GM23338 (cell line): ENCODE measurements at regions not wholly inside any gene's neighbourhood (a gene's known extent, or its start where the extent isn't known, plus 50 kb on each side); places are given as distances from the start of the nearest gene placed in this dataset.

ENCODE experiments used
- ATAC-seq: fragments of 200-7000 bp; cut with Tn5 transposase; 3 replicates; pipeline ENCODE4 v1.9.1; 2020
- DNase-seq: peaks from one replicate; pipeline ENCODE4 v3.0.0-alpha.2; 2015; ENCODE audit warnings: low spot score
- H2AFZ ChIP-seq: fragments of 200-600 bp; sonication (generic); 2 replicates; pipeline ENCODE4 v1.8.0; 2016; ENCODE audit warnings: antibody characterized with exemption, mild to moderate bottlenecking, moderate library complexity
- H3F3A ChIP-seq: fragments of 200-600 bp; sonication (generic); replicated peaks from 2 replicates; pipeline ENCODE4 v1.8.0; 2017; ENCODE audit warnings: antibody characterized with exemption, mixed run types, low read depth
- H3K27ac ChIP-seq: fragments of 200-600 bp; sonication (generic); 2 replicates; pipeline ENCODE4 v1.6.1; 2016; ENCODE audit warnings: low read depth
- H3K27me3 ChIP-seq: fragments of 200-600 bp; sonication (generic); 2 replicates; pipeline ENCODE4 v1.8.0; 2016; ENCODE audit warnings: mild to moderate bottlenecking, mixed run types, moderate library complexity; ENCODE audit not compliant: insufficient read depth
- H3K36me3 ChIP-seq: fragments of 200-600 bp; sonication (generic); 2 replicates; pipeline ENCODE4 v1.8.0; 2016; ENCODE audit warnings: mild to moderate bottlenecking; ENCODE audit not compliant: insufficient read depth
- H3K4me1 ChIP-seq: fragments of 200-600 bp; sonication (generic); 2 replicates; pipeline ENCODE4 v1.8.0; 2016; ENCODE audit warnings: mild to moderate bottlenecking, moderate library complexity; ENCODE audit not compliant: insufficient read depth
- H3K4me2 ChIP-seq: fragments of 200-600 bp; sonication (generic); 2 replicates; pipeline ENCODE4 v1.7.1; 2017; ENCODE audit warnings: mixed run types
- H3K4me3 ChIP-seq: fragments of 200-600 bp; sonication (generic); 2 replicates; pipeline ENCODE4 v1.6.1; 2016; ENCODE audit warnings: mixed run types
- H3K79me2 ChIP-seq: fragments of 200-600 bp; sonication (generic); replicated peaks from 2 replicates; pipeline ENCODE4 v1.8.0; 2017; ENCODE audit warnings: mild to moderate bottlenecking; ENCODE audit not compliant: insufficient read depth
- H3K9me2 ChIP-seq: fragments of 200-600 bp; sonication (generic); 2 replicates; pipeline ENCODE4 v1.8.0; 2017; ENCODE audit not compliant: insufficient read depth
- H4K20me1 ChIP-seq: fragments of 200-600 bp; sonication (generic); replicated peaks from 2 replicates; pipeline ENCODE4 v1.8.0; 2017; ENCODE audit warnings: mild to moderate bottlenecking; ENCODE audit not compliant: insufficient read depth
- H3K27ac Mint-ChIP-seq: 2 replicates; pipeline ENCODE4 v1.8.0; 2020; ENCODE audit warnings: inconsistent platforms, mild to moderate bottlenecking, moderate library complexity, mixed read lengths
- H3K27me3 Mint-ChIP-seq: 3 replicates; pipeline ENCODE4 v1.8.0; 2022; ENCODE audit warnings: low read depth, mild to moderate bottlenecking, moderate library complexity, mixed read lengths, inconsistent platforms; ENCODE audit not compliant: insufficient read depth, poor library complexity
- H3K36me3 Mint-ChIP-seq: 3 replicates; pipeline ENCODE4 v1.8.0; 2021; ENCODE audit warnings: low read depth, mild to moderate bottlenecking, inconsistent platforms, moderate library complexity, mixed read lengths
- H3K4me1 Mint-ChIP-seq: 3 replicates; pipeline ENCODE4 v1.8.0; 2020; ENCODE audit warnings: mild to moderate bottlenecking, inconsistent platforms, mixed read lengths
- H3K4me3 Mint-ChIP-seq: 3 replicates; pipeline ENCODE4 v1.8.0; 2021; ENCODE audit warnings: moderate library complexity, mild to moderate bottlenecking, inconsistent platforms, mixed read lengths
- H3K9me3 Mint-ChIP-seq: 3 replicates; pipeline ENCODE4 v1.8.0; 2020; ENCODE audit warnings: moderate library complexity, mild to moderate bottlenecking, inconsistent platforms, mixed read lengths
- EZH2phosphoT487 ChIP-seq: fragments of 200-600 bp; sonication (generic); IDR thresholded peaks from one replicate; pipeline ENCODE4 v1.8.1; 2018; ENCODE audit warnings: antibody characterized with exemption; ENCODE audit not compliant: unreplicated experiment
- TF ChIP-seq, protein P1 (sequence below): IDR thresholded peaks from one replicate; pipeline ENCODE4 v1.6.1; 2018; ENCODE audit warnings: antibody characterized with exemption; ENCODE audit not compliant: unreplicated experiment
- TF ChIP-seq, protein P2 (sequence below): fragments of 250-450 bp; sonication (Bioruptor Pico); IDR thresholded peaks from 2 replicates; pipeline ENCODE4 v1.5.0; 2020; ENCODE audit warnings: mild to moderate bottlenecking, moderate library complexity

DNA sequence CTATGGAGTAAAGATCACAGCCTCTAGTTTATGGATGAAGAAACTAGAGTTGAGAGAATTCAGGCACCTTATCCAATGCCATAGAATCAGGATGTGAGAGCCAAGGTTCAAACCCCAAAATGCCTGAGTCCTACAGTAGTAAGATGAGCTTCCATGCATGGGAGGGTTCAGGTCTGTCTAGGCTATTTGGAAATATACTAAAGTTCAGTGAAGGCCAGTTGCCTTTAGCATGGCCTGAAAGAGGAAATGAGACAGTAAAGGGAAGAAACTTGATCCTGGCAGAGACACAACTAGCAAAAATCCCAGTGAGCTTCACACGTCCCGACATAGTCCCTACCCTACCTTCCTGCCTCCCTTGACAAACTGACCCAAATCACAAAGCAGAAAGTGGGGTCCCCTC is 317.0 kb downstream of the RASEF start:
- H3F3A ChIP-seq: no peaks in the 10 kb centered on the region
- H3K79me2 ChIP-seq: no peaks in the 10 kb centered on the region
- Mint-ChIP-seq H3K4me3 (no peak overlapping the region), H3K9me3 (peaks cover 3% of the 10 kb centered on the region; the same call in 2 of the 3 replicates), H3K36me3 (no peaks in the 10 kb centered on the region), H3K27ac (no peak overlapping the region), H3K4me1 (peaks cover 39% of the 10 kb centered on the region), H3K27me3 (peaks cover 5% of the 10 kb centered on the region)
- H3K36me3 ChIP-seq: no peaks in the 10 kb centered on the region
- no peak for DNase-seq
- ATAC-seq: no peak
- peaks cover 41% of the 10 kb centered on the region for H3K4me1 ChIP-seq
- H3K27me3 ChIP-seq: no peaks in the 10 kb centered on the region
- no peak overlapping the region for H3K27ac ChIP-seq
- H4K20me1 ChIP-seq: no peaks in the 10 kb centered on the region
- no peak overlapping the region for H3K4me2 ChIP-seq
- TF ChIP-seq, protein P1, sequence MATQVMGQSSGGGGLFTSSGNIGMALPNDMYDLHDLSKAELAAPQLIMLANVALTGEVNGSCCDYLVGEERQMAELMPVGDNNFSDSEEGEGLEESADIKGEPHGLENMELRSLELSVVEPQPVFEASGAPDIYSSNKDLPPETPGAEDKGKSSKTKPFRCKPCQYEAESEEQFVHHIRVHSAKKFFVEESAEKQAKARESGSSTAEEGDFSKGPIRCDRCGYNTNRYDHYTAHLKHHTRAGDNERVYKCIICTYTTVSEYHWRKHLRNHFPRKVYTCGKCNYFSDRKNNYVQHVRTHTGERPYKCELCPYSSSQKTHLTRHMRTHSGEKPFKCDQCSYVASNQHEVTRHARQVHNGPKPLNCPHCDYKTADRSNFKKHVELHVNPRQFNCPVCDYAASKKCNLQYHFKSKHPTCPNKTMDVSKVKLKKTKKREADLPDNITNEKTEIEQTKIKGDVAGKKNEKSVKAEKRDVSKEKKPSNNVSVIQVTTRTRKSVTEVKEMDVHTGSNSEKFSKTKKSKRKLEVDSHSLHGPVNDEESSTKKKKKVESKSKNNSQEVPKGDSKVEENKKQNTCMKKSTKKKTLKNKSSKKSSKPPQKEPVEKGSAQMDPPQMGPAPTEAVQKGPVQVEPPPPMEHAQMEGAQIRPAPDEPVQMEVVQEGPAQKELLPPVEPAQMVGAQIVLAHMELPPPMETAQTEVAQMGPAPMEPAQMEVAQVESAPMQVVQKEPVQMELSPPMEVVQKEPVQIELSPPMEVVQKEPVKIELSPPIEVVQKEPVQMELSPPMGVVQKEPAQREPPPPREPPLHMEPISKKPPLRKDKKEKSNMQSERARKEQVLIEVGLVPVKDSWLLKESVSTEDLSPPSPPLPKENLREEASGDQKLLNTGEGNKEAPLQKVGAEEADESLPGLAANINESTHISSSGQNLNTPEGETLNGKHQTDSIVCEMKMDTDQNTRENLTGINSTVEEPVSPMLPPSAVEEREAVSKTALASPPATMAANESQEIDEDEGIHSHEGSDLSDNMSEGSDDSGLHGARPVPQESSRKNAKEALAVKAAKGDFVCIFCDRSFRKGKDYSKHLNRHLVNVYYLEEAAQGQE: no peak
- TF ChIP-seq EZH2phosphoT487: no peak
- TF ChIP-seq, protein P2, sequence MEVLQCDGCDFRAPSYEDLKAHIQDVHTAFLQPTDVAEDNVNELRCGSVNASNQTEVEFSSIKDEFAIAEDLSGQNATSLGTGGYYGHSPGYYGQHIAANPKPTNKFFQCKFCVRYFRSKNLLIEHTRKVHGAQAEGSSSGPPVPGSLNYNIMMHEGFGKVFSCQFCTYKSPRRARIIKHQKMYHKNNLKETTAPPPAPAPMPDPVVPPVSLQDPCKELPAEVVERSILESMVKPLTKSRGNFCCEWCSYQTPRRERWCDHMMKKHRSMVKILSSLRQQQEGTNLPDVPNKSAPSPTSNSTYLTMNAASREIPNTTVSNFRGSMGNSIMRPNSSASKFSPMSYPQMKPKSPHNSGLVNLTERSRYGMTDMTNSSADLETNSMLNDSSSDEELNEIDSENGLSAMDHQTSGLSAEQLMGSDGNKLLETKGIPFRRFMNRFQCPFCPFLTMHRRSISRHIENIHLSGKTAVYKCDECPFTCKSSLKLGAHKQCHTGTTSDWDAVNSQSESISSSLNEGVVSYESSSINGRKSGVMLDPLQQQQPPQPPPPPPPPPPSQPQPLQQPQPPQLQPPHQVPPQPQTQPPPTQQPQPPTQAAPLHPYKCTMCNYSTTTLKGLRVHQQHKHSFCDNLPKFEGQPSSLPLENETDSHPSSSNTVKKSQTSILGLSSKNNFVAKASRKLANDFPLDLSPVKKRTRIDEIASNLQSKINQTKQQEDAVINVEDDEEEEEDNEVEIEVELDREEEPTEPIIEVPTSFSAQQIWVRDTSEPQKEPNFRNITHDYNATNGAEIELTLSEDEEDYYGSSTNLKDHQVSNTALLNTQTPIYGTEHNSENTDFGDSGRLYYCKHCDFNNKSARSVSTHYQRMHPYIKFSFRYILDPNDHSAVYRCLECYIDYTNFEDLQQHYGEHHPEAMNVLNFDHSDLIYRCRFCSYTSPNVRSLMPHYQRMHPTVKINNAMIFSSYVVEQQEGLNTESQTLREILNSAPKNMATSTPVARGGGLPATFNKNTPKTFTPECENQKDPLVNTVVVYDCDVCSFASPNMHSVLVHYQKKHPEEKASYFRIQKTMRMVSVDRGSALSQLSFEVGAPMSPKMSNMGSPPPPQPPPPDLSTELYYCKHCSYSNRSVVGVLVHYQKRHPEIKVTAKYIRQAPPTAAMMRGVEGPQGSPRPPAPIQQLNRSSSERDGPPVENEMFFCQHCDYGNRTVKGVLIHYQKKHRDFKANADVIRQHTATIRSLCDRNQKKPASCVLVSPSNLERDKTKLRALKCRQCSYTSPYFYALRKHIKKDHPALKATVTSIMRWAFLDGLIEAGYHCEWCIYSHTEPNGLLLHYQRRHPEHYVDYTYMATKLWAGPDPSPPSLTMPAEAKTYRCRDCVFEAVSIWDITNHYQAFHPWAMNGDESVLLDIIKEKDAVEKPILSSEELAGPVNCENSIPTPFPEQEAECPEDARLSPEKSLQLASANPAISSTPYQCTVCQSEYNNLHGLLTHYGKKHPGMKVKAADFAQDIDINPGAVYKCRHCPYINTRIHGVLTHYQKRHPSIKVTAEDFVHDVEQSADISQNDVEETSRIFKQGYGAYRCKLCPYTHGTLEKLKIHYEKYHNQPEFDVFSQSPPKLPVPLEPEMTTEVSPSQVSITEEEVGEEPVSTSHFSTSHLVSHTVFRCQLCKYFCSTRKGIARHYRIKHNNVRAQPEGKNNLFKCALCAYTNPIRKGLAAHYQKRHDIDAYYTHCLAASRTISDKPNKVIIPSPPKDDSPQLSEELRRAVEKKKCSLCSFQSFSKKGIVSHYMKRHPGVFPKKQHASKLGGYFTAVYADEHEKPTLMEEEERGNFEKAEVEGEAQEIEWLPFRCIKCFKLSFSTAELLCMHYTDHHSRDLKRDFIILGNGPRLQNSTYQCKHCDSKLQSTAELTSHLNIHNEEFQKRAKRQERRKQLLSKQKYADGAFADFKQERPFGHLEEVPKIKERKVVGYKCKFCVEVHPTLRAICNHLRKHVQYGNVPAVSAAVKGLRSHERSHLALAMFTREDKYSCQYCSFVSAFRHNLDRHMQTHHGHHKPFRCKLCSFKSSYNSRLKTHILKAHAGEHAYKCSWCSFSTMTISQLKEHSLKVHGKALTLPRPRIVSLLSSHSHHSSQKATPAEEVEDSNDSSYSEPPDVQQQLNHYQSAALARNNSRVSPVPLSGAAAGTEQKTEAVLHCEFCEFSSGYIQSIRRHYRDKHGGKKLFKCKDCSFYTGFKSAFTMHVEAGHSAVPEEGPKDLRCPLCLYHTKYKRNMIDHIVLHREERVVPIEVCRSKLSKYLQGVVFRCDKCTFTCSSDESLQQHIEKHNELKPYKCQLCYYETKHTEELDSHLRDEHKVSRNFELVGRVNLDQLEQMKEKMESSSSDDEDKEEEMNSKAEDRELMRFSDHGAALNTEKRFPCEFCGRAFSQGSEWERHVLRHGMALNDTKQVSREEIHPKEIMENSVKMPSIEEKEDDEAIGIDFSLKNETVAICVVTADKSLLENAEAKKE: no peak
- H2AFZ ChIP-seq: no peak overlapping the region
- peaks cover 16% of the 10 kb centered on the region for H3K9me2 ChIP-seq
- H3K4me3 ChIP-seq: no peak overlapping the region
